Fibroblast of the aortic adventitia (primary cell): ENCODE measurements at regions not wholly inside any gene's neighbourhood (a gene's known extent, or its start where the extent isn't known, plus 50 kb on each side); places are given as distances from the start of the nearest gene placed in this dataset.

ENCODE experiments used
- DNase-seq: peaks from one replicate; pipeline ENCODE4 v3.0.0-alpha.2; 2010; ENCODE audit warnings: low read depth
- H3K4me3 ChIP-seq: 2 replicates; pipeline ENCODE4 v1.5.1; 2011; ENCODE audit warnings: low read depth, mild to moderate bottlenecking, control low read depth, low read length, moderate library complexity
- CTCF ChIP-seq: IDR thresholded peaks from 2 replicates; pipeline ENCODE4 v1.5.1; 2011; ENCODE audit warnings: mild to moderate bottlenecking, low read length, control low read depth, inconsistent platforms; ENCODE audit not compliant: insufficient read depth

GRCh38 chr3:95615592-95616310, 1198.6 kb upstream of the EPHA6 start:
- no peak for TF ChIP-seq CTCF
- no peak overlapping the region for H3K4me3 ChIP-seq
- DNase-seq, result no peak

GRCh38 chr3:95626107-95626506, 1188.3 kb upstream of the EPHA6 start:
- DNase-seq, result no peak
- H3K4me3 ChIP-seq, result no peak overlapping the region
- no peak for TF ChIP-seq CTCF

GRCh38 chr3:95627293-95627692, 1187.1 kb upstream of the EPHA6 start:
- DNase-seq, result no peak
- no peak overlapping the region for H3K4me3 ChIP-seq
- TF ChIP-seq CTCF, result no peak

GRCh38 chr3:95627697-95628096, 1186.7 kb upstream of the EPHA6 start:
- H3K4me3 ChIP-seq, result no peak overlapping the region
- DNase-seq, result no peak
- TF ChIP-seq CTCF, result no peak

- no peak for TF ChIP-seq CTCF
- no peak overlapping the region for H3K4me3 ChIP-seq
- no peak for DNase-seq
Measured at GRCh38 chr3:95629802-95630201, 1184.6 kb upstream of the EPHA6 start.

GRCh38 chr3:95645291-95645690, 1169.1 kb upstream of the EPHA6 start:
- no peak for DNase-seq

More at GRCh38 chr3:95645291-95645690, 1169.1 kb upstream of the EPHA6 start:
- no peak for TF ChIP-seq CTCF
- no peak overlapping the region for H3K4me3 ChIP-seq
